Stomach (tissue), 8 donors: ENCODE measurements at regions not wholly inside any gene's neighbourhood (a gene's known extent, or its start where the extent isn't known, plus 50 kb on each side); places are given as distances from the start of the nearest gene placed in this dataset.

Source experiments
- DNase-seq, 2 donors: peaks; one replicate each; pipeline versions ENCODE4 v3.0.0 to v3.0.0-alpha.2; 2013 to 2019
- H3K27ac ChIP-seq, 5 donors: fragments of 200-600 bp in 4 of 5; sonication (generic) in 4 of 5; one replicate each; pipeline ENCODE4 v1.5.1; 2013 to 2019; ENCODE audit warnings: mild to moderate bottlenecking in 1 of 5, moderate library complexity in 1 of 5
- H3K27me3 ChIP-seq, 3 donors: fragments of 200-600 bp; sonication (generic); one replicate each; pipeline ENCODE4 v1.5.1; 2017 to 2019; ENCODE audit warnings: mixed run types in 1 of 3
- H3K36me3 ChIP-seq, 4 donors: fragments of 200-600 bp; sonication (generic); 1 replicate in 3 of 4; 2 replicates in 1 of 4; pipeline ENCODE4 v1.5.1; 2016 to 2019
- H3K4me1 ChIP-seq, 4 donors: fragments of 200-600 bp; sonication (generic); one replicate each; pipeline ENCODE4 v1.5.1; 2016 to 2019
- H3K4me3 ChIP-seq, 4 donors: fragments of 200-600 bp; sonication (generic) in 3 of 4; one replicate each; pipeline ENCODE4 v1.5.1; 2016 to 2019; ENCODE audit warnings: mild to moderate bottlenecking in 1 of 4
- H3K9me3 ChIP-seq, 4 donors: fragments of 200-600 bp; sonication (generic); one replicate each; pipeline ENCODE4 v1.5.1; 2016 to 2019
- EP300 ChIP-seq: sonication (generic); formaldehyde crosslinking; IDR thresholded peaks from one replicate; pipeline ENCODE4 v1.6.1; 2017; ENCODE audit warnings: antibody characterized with exemption
- POLR2A ChIP-seq, 4 donors: fragments of 450-650 bp; IDR thresholded peaks; one replicate each; pipeline ENCODE4 v1.6.1; 2016; ENCODE audit warnings: antibody characterized with exemption in 4 of 4, control low read depth in 2 of 4, mild to moderate bottlenecking in 1 of 4, moderate library complexity in 1 of 4
- POLR2AphosphoS5 ChIP-seq, 3 donors: sonication (generic); formaldehyde crosslinking; IDR thresholded peaks; one replicate each; pipeline ENCODE4 v1.6.1; 2016; ENCODE audit warnings: antibody characterized with exemption in 3 of 3
- WGBS, 5 donors: extraction: QIAGEN DNeasy Blood & Tissue Kit in 3 of 5; methylation state at CpG; one replicate each; pipeline versions ENCODE4 v1.1.5 to v1.1.7; 2013 to 2018; 5-methylcytosine and 5-hydroxymethylcytosine counted together
- intact Hi-C: fragments of 100-400 bp; cut with DNase I; formaldehyde crosslinking; loops from one replicate; pipeline ENCODE4 v1.15.1; 2023; ENCODE audit warnings: low total_unique reads
- TF ChIP-seq, protein P1 (sequence below), 7 experiments: fragments of 450-650 bp in 4 of 7; fragments of 200-600 bp in 3 of 7; sonication (generic) in 3 of 7; IDR thresholded peaks; one replicate each; pipeline ENCODE4 v1.5.1; 2016 to 2019; ENCODE audit warnings: antibody characterized with exemption in 7 of 7, control low read depth in 2 of 7, mild to moderate bottlenecking in 1 of 7
- donor health status: healthy with polysubstance abuse.
- donor health status: Bipolar disorder and iron deficiency.
- donor health status: healthy.

DNA sequence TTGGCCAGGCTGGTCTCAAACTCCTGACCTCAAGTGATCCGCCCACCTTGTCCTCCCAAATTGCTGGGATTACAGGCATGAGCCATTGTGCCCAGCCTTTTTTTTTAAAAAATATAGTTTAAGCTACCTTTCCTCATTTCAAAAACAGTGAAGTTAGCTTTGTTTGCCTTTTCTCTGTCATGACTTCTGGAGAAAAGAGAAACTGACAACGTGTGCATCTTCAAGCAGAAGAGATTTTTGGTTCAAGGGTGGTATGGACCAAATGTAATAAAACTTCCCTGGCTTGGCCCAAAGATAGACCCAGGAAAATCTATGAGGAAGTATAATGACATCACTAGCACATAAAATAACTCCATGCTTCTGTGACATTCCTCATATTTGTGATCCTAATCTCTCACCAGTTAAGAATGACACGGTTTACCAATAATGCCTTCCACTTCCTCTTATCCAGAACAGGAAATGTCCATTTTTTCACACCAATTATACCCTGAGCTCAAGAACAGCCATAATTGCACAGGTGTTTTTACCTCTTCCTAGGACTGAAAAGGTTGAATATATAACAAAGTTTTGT, 781.2 kb upstream of the NR2F2 start:
- intact Hi-C loops: no loop called here
- whole genome bisulfite sequencing, 5 donors: 69 to 80% (median 77%) methylated on average over 3 of the region's 3 CpGs
- Histone ChIP-seq H3K36me3 (no peaks in the 10 kb centered on the region), H3K27me3 (no peaks in the 10 kb centered on the region), H3K27ac (no peak overlapping the region), H3K4me3 (no peak overlapping the region), H3K4me1 (no peaks in the 10 kb centered on the region), H3K9me3 (no peaks in the 10 kb centered on the region)
- DNase-seq: no peak
- TF ChIP-seq POLR2A (IDR thresholded peaks at IDR 0.05) (no peak), POLR2AphosphoS5 (IDR thresholded peaks at IDR 0.05) (no peak), EP300 (no peak)
- TF ChIP-seq, protein P1, sequence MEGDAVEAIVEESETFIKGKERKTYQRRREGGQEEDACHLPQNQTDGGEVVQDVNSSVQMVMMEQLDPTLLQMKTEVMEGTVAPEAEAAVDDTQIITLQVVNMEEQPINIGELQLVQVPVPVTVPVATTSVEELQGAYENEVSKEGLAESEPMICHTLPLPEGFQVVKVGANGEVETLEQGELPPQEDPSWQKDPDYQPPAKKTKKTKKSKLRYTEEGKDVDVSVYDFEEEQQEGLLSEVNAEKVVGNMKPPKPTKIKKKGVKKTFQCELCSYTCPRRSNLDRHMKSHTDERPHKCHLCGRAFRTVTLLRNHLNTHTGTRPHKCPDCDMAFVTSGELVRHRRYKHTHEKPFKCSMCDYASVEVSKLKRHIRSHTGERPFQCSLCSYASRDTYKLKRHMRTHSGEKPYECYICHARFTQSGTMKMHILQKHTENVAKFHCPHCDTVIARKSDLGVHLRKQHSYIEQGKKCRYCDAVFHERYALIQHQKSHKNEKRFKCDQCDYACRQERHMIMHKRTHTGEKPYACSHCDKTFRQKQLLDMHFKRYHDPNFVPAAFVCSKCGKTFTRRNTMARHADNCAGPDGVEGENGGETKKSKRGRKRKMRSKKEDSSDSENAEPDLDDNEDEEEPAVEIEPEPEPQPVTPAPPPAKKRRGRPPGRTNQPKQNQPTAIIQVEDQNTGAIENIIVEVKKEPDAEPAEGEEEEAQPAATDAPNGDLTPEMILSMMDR (IDR thresholded peaks at IDR 0.05): no peak

DNA sequence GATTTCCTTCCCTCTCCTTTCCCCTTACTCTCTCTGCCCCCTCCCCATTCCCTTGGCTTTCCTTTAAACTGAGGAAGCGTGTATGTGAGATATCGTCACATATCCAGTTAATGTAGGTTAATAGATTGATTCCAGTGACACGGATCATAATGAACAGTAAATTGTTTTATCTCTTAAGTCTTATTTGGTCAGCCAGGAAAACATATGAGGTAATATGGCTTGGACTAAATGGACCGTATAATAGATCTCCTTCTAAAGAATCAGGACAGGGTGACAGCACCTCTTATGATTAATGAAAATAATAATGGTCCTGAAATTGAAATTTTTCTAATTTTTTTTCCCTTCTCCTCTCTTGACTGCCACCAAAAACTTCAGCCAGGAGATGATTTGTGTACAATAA, 779.8 kb upstream of the NR2F2 start:
- no peaks in the 10 kb centered on the region for H3K4me1 ChIP-seq
- no peaks in the 10 kb centered on the region for H3K36me3 ChIP-seq
- no peak overlapping the region for H3K27ac ChIP-seq
- H3K9me3 ChIP-seq: no peaks in the 10 kb centered on the region
- no peak overlapping the region for H3K4me3 ChIP-seq
- no peaks in the 10 kb centered on the region for H3K27me3 ChIP-seq
- no peak for TF ChIP-seq EP300
- no peak for DNase-seq
- WGBS, 5 donors: 58 to 74% (median 68%) methylated on average over 4 of the region's 4 CpGs
- intact Hi-C loops: no loop called here

DNA sequence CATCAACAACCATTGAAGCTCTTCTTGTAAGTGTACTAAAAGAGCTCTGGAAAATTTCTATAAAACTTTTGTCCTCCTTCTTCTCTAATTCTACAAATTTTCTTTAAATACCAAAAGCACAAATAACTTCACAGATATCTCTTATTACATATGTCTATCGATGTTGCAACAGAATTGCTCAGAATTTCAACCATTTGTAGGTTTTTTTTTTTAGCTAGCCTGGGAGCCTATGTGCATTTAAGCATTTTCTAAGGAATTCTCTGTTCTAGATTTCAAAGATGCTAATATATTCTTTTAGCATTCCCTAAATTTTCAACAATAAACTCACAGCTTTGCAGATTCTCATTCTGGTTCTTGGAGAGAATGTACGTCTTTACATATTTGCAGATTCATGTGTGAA, 774.3 kb upstream of the NR2F2 start:
- TF ChIP-seq, protein P1 (IDR thresholded peaks at IDR 0.05): no peak
- TF ChIP-seq EP300 (no peak), POLR2AphosphoS5 (IDR thresholded peaks at IDR 0.05) (no peak), POLR2A (IDR thresholded peaks at IDR 0.05) (no peak)
- intact Hi-C loops: loop anchor here (5.0 kb wide), 1 partner anchor 51 kb away; no protein-coding TSS in a partner anchor
- Histone ChIP-seq H3K4me3 (no peak overlapping the region), H3K4me1 (peaks cover 0 to 11% (median 0%) of the 10 kb centered on the region in 4 donors), H3K36me3 (no peaks in the 10 kb centered on the region), H3K27ac (no peak overlapping the region), H3K9me3 (no peaks in the 10 kb centered on the region), H3K27me3 (no peaks in the 10 kb centered on the region)
- no peak for DNase-seq
- WGBS, 5 donors: 91 to 94% (median 92%) methylated on average over 2 of the region's 2 CpGs

DNA sequence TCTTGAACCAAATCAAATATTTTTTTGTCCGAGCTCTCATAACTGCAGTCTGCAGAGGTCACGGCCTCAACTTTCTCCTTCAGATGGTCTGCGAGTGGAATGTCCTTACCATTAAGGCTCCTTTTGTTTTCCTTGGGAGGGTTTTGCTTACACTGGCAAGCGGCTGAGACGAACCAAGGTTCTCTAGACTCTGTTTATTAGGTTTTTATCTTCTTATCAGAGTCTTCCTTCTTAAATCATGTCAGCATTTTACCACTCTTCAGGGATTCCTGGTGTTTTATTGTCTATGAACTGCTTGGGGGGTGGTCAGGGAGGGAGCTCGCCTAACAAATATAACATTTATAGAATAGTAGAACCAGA, 773.7 kb upstream of the NR2F2 start:
- WGBS, 5 donors: 46 to 68% (median 50%) methylated on average over 6 of the region's 6 CpGs
- no peaks in the 10 kb centered on the region for H3K9me3 ChIP-seq
- no peak overlapping the region for H3K27ac ChIP-seq
- intact Hi-C loops: loop anchor here (5.0 kb wide), 1 partner anchor 50 kb away; no protein-coding TSS in a partner anchor
- TF ChIP-seq, protein P1 (IDR thresholded peaks at IDR 0.05): no peak
- no peak for TF ChIP-seq POLR2AphosphoS5 (IDR thresholded peaks at IDR 0.05)
- no peak for TF ChIP-seq EP300
- no peak for TF ChIP-seq POLR2A (IDR thresholded peaks at IDR 0.05)
- H3K27me3 ChIP-seq: no peaks in the 10 kb centered on the region
- peaks cover 0 to 11% (median 0%) of the 10 kb centered on the region in 4 donors for H3K4me1 ChIP-seq
- H3K36me3 ChIP-seq: no peaks in the 10 kb centered on the region
- DNase-seq: no peak
- no peak overlapping the region for H3K4me3 ChIP-seq
